ENCODE measurements at regions not wholly inside any gene's neighbourhood (a gene's known extent, or its start where the extent isn't known, plus 50 kb on each side); places are given as distances from the start of the nearest gene placed in this dataset.
"Not testable (repeated sequence)": the region's sequence is repeated elsewhere in the genome, so short reads cannot be mapped to it uniquely, and the experiment has no call there.

DNA sequence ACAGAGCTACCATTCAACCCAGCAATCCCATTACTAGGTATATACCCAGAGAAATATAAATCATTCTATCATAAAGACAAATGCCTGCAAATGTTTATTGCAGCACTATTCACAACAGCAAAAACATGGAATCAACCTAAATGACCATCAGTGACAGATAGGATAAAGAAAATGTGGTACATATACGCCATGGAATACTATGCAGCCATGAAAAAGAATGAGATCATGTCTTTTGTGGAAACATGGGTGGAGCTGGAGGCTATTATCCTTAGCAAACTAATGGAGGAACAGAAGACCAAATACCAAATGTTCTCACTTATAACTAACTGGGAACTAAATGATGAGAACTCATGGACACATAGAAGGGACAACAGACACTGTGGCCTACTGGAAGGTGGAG is 318.9 kb downstream of the ZIC3 start:
- TF ChIP-seq ZNF530 (tag by site-specific recombination; IDR thresholded peaks at IDR 0.05; ENCODE audit: low read depth); ZNF24 (tag by site-specific recombination; IDR thresholded peaks at IDR 0.05); ZNF514 (tag by site-specific recombination; IDR thresholded peaks at IDR 0.05); ZNF16 (tag by site-specific recombination; IDR thresholded peaks at IDR 0.05; ENCODE audit: low read depth); ZNF785 (tag by site-specific recombination; IDR thresholded peaks at IDR 0.05); ZNF133 (tag by site-specific recombination; IDR thresholded peaks at IDR 0.05); YY1 (tag by site-specific recombination; IDR thresholded peaks at IDR 0.05); GLI4 (tag by site-specific recombination; IDR thresholded peaks at IDR 0.05): not testable (repeated sequence)
- TF ChIP-seq, protein P1, sequence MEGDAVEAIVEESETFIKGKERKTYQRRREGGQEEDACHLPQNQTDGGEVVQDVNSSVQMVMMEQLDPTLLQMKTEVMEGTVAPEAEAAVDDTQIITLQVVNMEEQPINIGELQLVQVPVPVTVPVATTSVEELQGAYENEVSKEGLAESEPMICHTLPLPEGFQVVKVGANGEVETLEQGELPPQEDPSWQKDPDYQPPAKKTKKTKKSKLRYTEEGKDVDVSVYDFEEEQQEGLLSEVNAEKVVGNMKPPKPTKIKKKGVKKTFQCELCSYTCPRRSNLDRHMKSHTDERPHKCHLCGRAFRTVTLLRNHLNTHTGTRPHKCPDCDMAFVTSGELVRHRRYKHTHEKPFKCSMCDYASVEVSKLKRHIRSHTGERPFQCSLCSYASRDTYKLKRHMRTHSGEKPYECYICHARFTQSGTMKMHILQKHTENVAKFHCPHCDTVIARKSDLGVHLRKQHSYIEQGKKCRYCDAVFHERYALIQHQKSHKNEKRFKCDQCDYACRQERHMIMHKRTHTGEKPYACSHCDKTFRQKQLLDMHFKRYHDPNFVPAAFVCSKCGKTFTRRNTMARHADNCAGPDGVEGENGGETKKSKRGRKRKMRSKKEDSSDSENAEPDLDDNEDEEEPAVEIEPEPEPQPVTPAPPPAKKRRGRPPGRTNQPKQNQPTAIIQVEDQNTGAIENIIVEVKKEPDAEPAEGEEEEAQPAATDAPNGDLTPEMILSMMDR (tag by site-specific recombination; IDR thresholded peaks at IDR 0.05): not testable (repeated sequence)
- TF ChIP-seq, protein P2, sequence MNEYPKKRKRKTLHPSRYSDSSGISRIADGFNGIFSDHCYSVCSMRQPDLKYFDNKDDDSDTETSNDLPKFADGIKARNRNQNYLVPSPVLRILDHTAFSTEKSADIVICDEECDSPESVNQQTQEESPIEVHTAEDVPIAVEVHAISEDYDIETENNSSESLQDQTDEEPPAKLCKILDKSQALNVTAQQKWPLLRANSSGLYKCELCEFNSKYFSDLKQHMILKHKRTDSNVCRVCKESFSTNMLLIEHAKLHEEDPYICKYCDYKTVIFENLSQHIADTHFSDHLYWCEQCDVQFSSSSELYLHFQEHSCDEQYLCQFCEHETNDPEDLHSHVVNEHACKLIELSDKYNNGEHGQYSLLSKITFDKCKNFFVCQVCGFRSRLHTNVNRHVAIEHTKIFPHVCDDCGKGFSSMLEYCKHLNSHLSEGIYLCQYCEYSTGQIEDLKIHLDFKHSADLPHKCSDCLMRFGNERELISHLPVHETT (tag by site-specific recombination; IDR thresholded peaks at IDR 0.05): not testable (repeated sequence)
